GM21423 (cell line): ENCODE measurements at regions not wholly inside any gene's neighbourhood (a gene's known extent, or its start where the extent isn't known, plus 50 kb on each side); places are given as distances from the start of the nearest gene placed in this dataset.
A peak's percentile ranks its signal among the peaks of the same experiment; 100 is the strongest.

Experiments
- ATAC-seq: cut with Tn5 transposase; IDR thresholded peaks from one replicate; pipeline ENCODE4 v1.9.1; 2021; ENCODE audit warnings: mild to moderate bottlenecking, moderate library complexity; ENCODE audit not compliant: unreplicated experiment

DNA sequence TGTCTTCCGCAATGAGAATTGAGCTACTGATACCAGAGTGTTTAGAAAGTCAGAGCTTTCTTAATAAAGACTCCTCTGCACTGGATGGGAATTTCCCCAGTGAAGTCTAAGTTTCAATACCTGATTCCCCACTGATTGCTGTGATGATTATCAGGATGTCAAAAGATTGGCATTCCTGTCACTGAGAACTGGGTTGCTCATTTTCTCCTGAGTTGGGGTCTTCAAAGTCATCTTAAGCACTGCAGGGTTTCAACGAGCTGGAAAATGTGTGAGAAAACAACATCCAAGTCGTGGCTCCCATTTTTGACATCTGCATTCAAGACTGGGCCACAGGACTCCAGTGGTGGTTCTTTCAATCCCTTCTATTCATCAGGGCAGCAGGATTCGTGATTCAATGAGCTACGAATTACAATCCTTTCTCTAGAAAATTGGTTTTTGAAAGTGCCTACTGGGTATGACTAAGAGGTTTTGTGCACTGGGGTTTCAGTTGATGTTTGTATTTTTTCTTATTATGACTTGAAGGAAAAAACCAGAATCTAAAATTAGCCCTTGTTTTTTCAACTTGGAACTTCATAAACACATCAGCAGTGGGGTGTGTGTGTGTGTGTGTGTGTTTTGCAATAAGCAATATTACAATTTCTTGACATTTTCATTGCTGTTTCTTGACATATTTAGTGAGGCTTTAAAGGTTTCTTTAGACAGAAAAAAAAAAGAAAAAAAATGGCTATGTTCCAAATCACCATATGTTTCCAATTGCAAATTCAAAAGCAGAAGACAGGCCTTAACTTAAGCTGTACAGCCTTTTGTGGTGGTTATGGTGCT, 233.0 kb downstream of the FAM76B start:
- peak; percentile 73 for ATAC-seq

DNA sequence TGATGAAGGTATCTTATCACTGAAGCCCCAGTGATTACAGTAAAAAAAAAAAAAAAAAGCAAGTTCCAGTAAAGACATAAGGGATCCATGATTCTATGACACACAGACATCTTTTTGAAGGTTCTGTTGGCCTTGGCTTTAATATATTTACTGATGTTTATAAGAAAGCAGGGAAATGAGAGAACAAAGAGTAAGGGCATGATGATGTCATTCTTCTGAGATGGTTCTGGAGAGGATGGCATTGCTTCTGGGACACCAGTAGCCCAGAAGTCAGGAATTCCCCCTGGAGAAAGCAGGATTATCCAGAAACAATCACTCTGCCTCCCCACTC, 233.6 kb downstream of the FAM76B start:
- ATAC-seq, result no peak

DNA sequence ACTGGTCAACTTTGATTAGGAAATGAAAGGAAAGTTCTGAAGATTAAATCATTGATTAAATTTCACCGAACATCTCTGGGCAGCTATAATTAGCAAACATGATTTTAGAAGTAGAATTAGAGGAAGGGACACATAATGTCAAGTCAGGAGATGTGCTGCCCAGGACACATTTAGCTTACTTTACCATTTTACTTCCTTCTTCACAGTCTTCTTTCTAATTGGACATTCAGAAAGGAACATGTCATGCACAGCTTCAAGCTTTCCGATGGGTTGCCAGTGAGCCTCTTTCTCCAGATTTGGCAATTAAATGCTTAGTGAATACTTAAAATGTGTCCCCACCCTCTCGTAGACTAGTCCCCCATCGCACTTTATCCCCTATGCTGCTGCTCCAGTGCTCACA, 234.7 kb downstream of the FAM76B start:
- ATAC-seq, result no peak

DNA sequence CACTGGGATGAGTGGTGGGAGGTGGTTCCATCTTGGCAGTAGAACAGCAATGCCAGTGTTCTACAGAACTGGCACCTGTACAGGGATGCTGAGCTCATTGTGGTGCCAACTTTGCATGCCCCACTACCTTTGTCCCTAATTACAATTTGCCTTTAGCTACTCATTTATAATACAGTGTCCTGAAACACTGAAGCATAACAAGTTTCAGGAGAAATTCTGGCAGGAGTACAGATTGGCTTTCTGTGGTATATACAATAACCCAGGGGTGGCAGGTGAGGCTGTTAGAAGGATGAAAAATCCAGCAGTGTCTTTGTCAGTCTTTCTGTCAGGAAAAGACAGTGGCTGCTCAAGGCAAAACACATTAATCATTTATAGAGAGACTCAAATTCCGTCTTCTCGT, 240.3 kb downstream of the FAM76B start:
- no peak for ATAC-seq

DNA sequence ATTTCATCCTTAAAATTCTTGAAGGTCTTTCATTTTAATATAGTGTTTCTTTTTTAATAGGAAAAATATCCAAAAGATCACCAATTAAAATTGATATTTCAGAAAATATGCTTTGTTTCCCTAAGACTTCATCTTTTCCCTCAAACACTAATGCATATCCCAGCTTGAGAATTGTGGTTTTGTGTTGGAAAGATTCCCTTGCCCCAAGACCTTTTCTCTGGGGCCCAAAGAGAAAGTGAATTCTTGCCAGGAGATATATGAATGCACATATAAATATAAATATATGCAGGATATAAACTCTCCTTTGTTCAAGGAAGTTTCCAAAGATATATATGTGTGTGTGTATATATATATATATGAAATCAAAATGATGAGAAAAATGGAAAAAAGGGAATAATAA, 241.2 kb downstream of the FAM76B start:
- ATAC-seq, result no peak

DNA sequence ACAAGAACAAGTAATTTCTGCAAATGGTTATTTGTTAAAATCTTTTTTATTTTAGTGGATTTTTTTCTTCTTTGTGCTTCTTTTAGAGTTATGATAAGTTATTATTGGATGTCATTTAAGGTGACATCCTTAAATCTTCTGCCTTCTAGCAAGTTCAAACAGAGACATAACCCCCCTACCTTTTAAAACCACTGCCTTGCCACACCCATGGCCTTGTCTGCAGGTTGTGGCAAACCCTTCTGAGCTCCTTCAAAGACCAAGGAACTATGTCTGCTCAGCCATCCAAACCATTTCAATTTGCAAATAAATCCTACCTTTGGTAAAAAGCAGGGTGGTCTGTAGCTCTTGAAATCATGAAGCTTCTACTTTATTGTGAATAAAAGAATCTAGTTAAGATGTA, 241.6 kb downstream of the FAM76B start:
- ATAC-seq, result no peak

DNA sequence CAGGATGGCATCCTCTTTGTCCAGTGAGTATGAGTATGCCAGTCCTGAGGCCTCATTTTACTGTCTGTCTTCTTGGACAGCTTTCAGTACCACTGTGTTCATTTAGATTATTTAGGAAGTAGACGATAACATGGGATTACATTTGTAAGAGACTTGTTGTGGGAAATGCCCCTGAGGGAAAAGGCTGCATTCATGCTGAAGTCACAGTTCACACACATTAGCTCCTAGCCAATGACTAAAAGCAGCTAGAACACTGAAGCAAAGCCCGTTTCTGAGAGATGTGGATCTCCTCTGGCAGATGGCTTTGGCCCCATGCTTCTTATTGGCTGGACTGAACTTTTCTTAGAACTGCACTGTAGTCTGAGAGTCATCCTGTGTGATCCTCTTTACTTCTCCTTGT, 242.4 kb downstream of the FAM76B start:
- ATAC-seq, result no peak

DNA sequence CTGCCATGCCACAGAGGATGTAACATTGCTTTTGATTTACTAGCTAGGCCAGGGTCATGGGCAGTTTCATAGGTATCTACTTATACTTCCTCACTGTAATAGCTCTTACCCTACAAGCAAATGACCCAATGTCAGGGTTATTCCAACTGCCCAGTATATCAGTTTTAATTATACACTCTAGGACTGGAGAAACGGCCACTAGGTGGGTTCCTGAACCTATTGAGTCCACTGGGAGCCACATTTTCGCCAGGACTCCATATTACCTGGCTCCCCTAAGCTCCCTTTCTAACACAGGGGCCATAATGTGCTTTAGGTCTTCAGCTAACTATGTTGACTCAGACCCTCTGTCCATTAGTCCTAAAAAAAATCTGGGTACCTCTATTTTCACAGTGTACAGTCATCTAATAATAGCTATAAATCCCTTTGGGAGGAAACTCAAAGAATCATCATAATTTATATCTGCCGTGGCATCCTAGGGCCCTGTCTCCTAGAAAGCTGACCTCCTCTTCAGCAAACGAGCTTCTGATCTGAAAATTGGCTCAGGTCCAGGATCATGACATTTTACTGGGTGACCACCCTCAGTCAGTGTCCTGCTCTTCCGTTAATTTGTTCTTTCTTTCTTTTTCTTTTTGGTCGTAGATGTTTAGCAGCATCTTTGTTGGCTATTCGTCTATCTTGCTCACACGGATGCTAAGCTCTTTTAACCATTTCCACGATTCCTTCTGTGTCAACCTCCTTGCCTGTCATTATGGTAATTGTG, 244.3 kb downstream of the FAM76B start:
- no peak for ATAC-seq

DNA sequence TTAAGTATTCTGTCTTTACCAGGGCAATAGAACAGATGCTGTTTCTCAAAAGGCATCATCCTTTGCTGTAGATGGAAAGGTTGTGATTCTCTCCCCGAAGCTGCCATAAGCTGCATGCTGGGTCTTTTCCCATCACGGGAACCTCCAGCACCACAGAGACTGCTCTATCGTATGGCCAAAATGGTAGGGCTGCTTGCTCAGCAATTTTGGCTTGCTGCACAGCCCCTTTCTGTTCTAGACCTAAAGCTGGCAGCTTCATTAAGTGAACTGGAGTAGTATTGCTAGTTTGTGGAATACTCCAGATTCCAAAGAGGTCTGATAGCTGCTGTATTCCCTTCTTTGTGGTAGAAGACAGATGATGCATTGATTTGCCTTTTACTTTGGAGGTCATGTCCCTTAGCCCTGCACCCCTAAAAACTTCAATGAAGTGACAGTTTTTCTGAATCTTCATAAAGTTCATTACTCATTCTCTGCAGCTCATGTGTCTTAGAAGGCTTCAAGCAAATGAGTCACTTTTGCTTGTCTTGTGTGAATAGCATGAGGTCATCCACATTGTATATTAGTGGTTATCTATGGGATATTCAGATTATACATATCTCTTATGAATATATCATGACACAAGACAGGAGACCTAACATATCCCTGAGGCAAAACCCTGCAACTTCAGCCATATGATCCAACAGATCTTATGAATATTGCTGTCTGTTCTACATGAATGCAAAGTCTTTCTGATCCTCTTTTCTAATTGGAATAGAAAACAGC, 245.3 kb downstream of the FAM76B start:
- ATAC-seq, result no peak

DNA sequence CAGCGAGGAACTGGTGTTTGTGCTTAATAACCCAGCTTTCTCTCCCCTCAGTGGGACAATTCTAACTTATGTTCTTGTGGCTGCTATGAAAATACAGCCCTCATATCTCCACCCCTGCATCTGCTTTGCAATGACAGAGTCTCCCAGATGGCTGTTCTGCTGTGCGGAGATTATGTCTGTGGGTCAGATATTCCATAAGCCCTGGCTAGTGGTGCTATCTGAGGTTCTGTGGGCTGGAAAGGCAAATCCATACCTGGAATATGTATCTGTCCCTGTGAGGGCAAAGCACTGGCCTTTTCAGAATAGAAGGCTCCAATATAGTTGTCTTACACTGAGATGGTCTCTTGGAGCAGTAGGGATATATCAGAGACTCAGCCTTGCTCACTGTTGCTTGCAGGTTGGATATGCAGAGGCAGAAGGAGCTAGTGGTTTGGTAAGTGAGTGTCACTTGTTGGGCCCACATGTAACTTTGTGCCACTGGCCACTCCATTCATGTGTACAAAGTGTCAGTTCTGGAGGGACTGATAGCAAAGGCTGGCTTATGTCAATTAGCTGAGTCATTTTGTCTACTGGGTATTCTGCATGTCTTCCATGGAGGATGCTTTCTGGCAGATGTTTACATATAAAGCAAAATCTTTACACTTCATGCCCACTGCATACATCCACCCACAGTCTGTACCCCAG, 246.6 kb downstream of the FAM76B start:
- no peak for ATAC-seq

DNA sequence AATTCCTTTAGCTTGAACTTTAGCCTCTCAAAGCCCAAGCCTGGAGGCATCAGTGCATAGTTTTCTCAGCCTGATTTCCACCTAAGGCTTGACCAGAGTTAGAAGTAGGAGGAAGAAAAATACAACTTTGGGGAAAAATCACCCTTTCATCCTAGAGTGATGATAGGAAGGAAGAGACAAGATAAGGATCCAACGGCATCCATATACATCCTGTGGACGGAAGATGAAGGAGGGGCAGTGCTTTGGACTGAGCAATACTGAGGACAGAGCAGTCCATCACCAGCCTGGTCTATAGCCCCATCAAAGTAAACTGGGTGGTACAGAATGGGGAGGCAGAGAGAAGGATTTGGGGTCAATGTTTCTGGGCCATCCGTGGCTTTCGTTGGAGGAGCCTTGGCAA, 247.9 kb downstream of the FAM76B start:
- ATAC-seq, result no peak

DNA sequence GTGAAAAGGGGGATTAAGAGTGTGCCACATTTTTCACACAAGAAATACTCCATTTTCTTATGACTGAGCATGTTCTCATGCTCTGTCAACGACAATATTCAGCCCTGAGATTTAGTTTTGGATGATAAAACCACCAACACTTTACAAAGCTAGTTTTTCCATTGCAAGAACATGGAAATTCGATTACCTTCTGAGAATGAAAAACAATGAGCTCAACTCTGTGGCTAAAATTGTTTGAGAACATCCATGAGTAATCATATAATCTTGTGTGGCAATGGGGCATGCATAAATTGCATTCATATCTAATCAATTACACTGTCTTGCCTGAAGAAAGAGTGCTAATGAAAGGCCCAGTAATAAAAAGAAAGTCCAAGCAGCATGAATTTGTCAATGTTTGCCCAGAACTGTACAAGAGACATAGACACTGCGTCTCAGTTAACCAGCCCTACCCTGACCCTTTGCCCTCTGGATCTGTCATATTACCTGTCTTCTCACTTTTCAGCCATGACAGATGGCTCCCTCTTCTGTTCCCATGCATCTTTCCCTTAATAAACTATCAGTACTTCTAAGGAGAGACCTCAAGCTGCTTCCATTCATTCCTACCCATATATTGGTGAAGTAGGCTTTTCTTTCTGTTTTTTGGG, 253.4 kb downstream of the FAM76B start:
- no peak for ATAC-seq

DNA sequence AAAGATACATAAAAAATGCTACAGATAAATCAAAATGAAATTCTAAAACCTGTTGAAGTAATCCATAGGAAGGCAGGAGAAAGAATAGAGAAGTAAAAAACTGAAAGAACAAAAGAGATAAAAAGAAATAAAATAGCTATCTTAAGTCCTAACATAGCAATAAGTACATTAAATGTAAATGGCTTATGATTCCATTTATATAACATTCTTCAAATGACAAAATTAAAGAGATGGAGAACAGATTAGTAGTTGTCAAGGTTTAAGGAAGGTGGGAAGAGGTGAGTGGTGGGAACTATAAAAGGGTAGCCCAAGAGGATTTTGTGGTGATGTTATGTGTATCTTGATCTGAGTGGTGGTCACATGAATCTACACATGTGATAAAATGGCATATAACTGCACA, 254.8 kb downstream of the FAM76B start:
- no peak for ATAC-seq

DNA sequence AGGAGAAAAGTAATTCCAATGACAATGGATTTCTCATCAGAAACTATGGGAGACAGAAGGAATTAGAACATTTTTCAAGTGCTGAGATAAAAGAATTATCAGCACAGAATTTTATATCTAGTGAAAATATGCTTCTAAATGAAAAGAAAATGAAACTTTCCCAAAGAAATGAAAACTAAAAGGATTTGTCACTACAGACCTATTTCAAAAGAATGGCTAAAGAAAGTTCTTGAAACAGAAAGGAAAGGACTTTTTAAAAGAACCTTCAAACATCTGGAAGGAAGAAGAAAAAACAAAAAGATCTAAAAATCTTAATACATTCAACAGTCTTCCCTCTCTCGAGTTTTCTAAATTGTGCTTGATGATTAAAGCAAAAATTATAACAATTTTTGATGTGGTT, 255.4 kb downstream of the FAM76B start:
- no peak for ATAC-seq

DNA sequence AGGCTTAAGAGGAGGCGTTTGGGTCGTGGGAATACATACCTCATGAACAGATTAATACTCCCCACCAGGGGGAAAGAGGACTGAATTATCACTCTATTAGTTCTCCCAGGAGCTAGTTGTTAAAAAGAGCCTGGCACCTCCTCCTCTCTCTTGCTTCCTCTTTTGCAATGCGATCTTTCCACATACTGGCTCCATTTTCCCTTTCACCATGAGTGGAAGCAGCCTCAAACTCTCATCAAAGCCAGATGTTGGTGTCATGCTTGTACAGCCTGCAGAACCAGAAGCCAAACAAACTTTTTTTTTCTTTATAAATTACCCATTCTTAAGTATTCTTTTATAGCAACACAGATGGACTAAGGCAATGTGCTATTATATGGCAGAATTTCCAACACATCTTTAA, 258.5 kb downstream of the FAM76B start:
- no peak for ATAC-seq

DNA sequence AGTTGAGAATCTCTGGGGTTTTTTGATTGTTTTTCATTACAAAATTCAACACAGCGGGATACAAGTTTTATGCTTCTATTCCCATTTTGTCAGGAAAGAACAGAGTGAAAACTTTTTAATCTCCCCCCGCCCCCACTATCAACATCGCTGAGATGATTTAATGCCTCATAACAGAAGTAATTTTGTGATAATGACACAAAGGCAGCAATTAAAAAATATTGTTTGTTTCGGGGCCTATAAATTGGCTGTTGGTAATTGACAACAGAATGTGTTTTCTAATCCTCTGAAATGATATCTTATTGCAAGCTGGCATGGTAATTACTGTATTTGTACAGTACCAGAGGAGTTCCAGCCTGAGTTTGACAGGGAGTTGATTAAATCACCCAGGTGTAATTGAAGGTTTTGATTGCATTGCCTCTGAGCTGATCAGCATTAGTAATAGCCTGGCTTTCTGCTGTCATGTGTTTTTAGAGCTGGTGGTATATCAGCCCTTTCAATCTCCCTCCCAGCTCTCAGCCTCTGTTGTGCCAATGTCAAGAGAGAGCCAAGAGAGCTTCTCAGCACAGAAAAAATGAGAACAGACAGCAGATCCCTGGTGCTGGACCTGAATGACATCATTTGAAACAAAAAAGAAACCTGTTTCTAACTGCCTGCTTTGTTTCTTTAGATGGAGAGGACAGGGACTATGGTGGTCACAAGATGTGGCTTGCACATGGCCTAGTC, 265.1 kb downstream of the FAM76B start:
- no peak for ATAC-seq

DNA sequence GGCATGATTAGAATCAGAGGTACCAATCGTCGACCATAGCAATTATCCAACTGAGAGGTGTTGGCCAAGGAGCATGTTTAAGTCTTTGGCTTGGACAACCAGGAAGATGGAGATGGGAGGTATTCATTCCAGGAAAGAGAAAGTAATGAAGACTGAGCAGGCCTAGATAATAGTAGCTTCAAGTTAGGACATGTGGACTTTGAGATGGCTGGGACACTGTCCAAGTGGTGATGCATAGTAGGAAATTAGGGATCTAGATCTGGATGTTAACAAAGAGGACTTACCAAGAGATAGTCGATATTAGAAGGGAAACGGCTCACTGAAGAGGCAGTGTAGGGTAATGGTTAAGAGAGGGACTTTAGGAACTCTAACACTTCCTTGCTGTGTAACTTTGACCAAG, 266.7 kb downstream of the FAM76B start:
- no peak for ATAC-seq

DNA sequence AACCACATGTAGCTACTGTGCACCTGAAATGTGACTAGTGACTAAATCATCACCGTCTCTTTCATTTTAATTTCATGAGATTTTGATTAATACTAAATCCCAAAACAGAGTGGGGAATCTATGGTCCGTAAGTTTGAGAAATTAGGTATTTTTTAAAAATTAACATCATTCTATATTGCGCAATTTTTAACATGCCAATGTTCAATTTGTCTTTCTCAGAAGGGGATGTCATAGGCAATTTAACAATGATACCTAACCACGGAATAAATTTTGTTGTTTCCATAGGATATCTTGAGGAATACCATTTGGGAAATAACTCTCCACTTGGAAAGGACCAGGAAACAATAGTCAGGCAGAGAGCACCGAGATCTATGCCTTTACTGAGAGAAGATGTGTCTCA, 267.7 kb downstream of the FAM76B start:
- ATAC-seq, result no peak

DNA sequence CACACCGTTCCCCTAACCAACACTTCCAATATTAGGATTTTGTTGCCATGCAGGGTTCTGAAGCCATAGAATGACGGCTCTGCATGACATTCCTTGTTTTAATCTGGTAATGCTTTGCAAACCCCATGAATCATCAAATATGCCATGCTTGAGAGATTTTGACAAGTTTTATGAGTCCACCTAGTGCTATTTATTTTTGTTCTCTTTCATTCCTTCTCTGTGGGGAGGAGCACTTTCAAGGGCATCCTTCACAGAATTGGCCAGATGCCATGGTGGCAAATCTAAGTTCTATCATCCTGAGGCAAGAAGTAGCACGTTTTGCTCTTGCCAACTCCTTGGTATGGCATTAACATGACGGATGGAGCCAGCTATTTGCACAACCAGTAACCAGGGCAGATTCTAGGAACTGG, 268.4 kb downstream of the FAM76B start:
- no peak for ATAC-seq
